CD4-positive, alpha-beta T cell treated with Interleukin-10 for 1 hour (primary cell): ENCODE measurements at regions not wholly inside any gene's neighbourhood (a gene's known extent, or its start where the extent isn't known, plus 50 kb on each side); places are given as distances from the start of the nearest gene placed in this dataset.
"Not testable (repeated sequence)": the region's sequence is repeated elsewhere in the genome, so short reads cannot be mapped to it uniquely, and the experiment has no call there.

Experiments used
- DNase-seq: peaks from one replicate; pipeline ENCODE4 v3.0.0-alpha.2; 2020

GRCh38 chr20:61082720-61083119 lies 169.3 kb upstream of the CDH4 start:
- no peak for DNase-seq

GRCh38 chr20:61083431-61083830 lies 168.6 kb upstream of the CDH4 start:
- DNase-seq, result no peak

GRCh38 chr20:61086031-61086430 lies 166.0 kb upstream of the CDH4 start:
- DNase-seq, result no peak

GRCh38 chr20:61090541-61090940 lies 161.5 kb upstream of the CDH4 start:
- no peak for DNase-seq

- DNase-seq, result no peak
Observed at GRCh38 chr20:61092251-61092650, 159.8 kb upstream of the CDH4 start.

GRCh38 chr20:61094581-61094980 lies 157.5 kb upstream of the CDH4 start:
- no peak for DNase-seq

- DNase-seq, result no peak
Observed at GRCh38 chr20:61096463-61096862, 155.6 kb upstream of the CDH4 start.

GRCh38 chr20:61099806-61100205 lies 152.3 kb upstream of the CDH4 start:
- DNase-seq, result no peak

- no peak for DNase-seq
Observed at GRCh38 chr20:61100489-61100888, 151.6 kb upstream of the CDH4 start.

- DNase-seq, result not testable (repeated sequence)
Observed at GRCh38 chr20:61101321-61101720, 150.7 kb upstream of the CDH4 start.

GRCh38 chr20:61104232-61104631 lies 147.8 kb upstream of the CDH4 start:
- DNase-seq, result no peak

GRCh38 chr20:61105395-61105794 lies 146.7 kb upstream of the CDH4 start:
- DNase-seq, result no peak

- no peak for DNase-seq
Observed at GRCh38 chr20:61106438-61106837, 145.6 kb upstream of the CDH4 start.

- no peak for DNase-seq
Observed at GRCh38 chr20:61109221-61109805, 142.7 kb upstream of the CDH4 start.

- no peak for DNase-seq
Observed at GRCh38 chr20:61112515-61112914, 139.5 kb upstream of the CDH4 start.

- DNase-seq, result no peak
Observed at GRCh38 chr20:61113731-61114130, 138.3 kb upstream of the CDH4 start.

GRCh38 chr20:61114493-61115175 lies 137.4 kb upstream of the CDH4 start:
- DNase-seq, result no peak

GRCh38 chr20:61115364-61116065 lies 136.5 kb upstream of the CDH4 start:
- no peak for DNase-seq

GRCh38 chr20:61117725-61118124 lies 134.3 kb upstream of the CDH4 start:
- no peak for DNase-seq

- DNase-seq, result no peak
Observed at GRCh38 chr20:61118429-61119224, 133.4 kb upstream of the CDH4 start.

GRCh38 chr20:61119273-61119672 lies 132.8 kb upstream of the CDH4 start:
- DNase-seq, result no peak

- no peak for DNase-seq
Observed at GRCh38 chr20:61119794-61120410, 132.2 kb upstream of the CDH4 start.
